ENCODE measurements at regions not wholly inside any gene's neighbourhood (a gene's known extent, or its start where the extent isn't known, plus 50 kb on each side); places are given as distances from the start of the nearest gene placed in this dataset.

DNA sequence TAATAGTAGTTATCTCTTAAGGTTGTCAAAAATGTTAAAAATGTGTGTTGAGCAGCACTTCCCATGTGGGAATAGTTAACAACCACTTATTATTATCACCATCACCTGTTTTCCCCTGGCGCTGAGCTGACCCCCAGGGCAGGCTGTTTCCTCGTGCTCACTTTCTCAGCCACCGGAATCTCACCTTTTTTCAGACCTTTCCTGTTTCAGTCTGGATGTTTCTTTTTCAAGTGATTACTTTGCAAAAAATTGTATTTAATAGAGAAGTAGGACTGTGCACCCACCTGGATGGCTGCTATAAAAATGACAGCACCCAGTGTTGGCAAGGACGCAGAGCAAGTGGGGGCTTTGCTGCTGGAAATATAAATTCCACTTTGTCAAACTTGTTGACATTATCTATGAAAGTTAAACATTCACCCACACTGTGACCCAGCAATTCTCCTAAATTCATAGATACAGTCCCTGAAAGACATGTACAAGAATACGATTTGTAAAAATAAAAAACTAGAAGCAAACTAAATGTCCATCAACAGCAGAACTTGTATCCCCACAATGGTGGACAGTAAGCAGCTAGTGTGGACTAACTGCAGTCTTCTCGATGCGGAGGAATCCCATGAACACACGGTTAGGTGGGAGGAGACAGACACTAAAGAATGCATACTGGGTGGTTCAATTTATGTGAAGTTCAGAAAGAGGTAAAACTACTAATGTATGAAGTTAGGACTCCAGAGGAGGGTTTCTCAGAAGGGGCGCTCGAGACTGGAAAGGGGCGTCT lies 66.5 kb downstream of the SOWAHC start:
- H3K4me1 ChIP-seq (ENCODE audit: control insufficient read depth, insufficient read depth, low read length, poor library complexity, severe bottlenecking), result peaks cover 27% of the 10 kb centered on the region
- WGBS, 2 experiments (ENCODE audit: insufficient coverage in 2 of 2), result 90 to 96% methylated on average over 8 to 9 of the region's 11 CpGs

DNA sequence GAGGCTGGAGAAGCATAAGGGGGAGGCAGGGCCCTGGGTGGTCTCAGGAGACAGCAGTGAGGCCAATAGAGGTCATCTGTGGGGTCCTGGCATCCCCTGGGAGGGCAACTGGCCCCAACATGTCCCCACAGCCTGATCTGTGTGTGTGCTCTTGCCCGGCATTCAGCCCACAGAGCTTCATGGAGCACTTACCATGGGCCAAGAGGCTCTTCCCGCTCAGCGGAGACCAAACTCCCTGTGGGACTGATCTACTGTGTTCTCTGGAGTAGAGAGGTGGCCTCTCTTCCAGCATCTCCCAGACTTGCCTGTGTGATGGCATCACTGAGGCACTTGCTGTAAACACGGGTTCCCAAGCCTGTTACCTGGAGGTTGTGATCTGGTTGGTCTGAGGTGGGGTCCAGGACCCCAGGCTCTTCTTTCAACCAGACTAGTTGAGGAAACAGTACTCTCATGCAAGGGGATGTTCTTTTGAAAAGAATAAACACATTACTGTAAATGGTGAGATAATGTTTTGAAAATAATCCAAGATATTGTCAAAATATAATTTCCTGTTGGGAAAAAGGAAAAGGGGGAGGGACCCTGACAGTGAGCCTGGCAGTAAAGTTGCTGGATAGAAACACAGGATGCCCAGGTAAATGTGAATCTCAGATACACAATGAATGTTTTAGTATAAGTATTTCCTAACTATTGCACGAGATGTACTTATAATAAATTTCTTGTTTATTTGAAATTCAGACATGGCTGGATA lies 67.6 kb downstream of the SOWAHC start:
- Histone ChIP-seq H3K27ac (ENCODE audit: low read depth, low read length, severe bottlenecking) (no peak overlapping the region), H3K4me1 (ENCODE audit: control insufficient read depth, insufficient read depth, low read length, poor library complexity, severe bottlenecking) (peaks cover 18% of the 10 kb centered on the region), H3K9me3 (ENCODE audit: control insufficient read depth, low read length) (no peaks in the 10 kb centered on the region), H3K36me3 (ENCODE audit: control insufficient read depth, insufficient read depth, low read length) (no peaks in the 10 kb centered on the region), H3K4me3 (ENCODE audit: extremely low read depth, insufficient read depth, low read length, poor library complexity, severe bottlenecking) (no peak overlapping the region)
- WGBS, 2 experiments (ENCODE audit: insufficient coverage in 2 of 2), result 60 to 100% methylated on average over 1 to 3 of the region's 5 CpGs

More for the DNA sequence above, 66.5 kb downstream of the SOWAHC start:
- Histone ChIP-seq H3K27ac (ENCODE audit: low read depth, low read length, severe bottlenecking) (no peak overlapping the region), H3K9me3 (ENCODE audit: control insufficient read depth, low read length) (no peaks in the 10 kb centered on the region), H3K4me3 (ENCODE audit: extremely low read depth, insufficient read depth, low read length, poor library complexity, severe bottlenecking) (no peak overlapping the region), H3K36me3 (ENCODE audit: control insufficient read depth, insufficient read depth, low read length) (no peaks in the 10 kb centered on the region)

DNA sequence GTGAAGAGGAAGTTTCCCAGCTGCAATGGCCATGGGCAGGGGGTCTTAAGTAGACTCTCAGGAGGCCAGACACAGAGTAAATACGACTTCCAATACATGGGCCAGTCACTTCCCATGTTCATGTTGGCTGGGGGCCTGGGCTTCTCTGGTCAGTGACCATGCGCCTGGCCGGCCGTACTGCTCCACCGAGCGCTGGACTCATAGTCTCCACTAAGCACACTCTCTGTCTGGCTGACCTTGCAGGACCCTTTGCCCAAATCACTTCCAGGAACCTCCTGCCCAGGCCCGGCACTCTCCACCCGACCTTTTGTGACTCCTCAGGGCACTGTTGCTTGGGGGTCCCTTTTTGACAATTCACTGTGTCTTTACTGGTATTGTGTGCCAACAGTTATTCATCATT lies 69.3 kb downstream of the SOWAHC start:
- 91 to 95% methylated on average over 7 to 8 of the region's 8 CpGs for WGBS, 2 experiments (ENCODE audit: insufficient coverage in 2 of 2)

DNA sequence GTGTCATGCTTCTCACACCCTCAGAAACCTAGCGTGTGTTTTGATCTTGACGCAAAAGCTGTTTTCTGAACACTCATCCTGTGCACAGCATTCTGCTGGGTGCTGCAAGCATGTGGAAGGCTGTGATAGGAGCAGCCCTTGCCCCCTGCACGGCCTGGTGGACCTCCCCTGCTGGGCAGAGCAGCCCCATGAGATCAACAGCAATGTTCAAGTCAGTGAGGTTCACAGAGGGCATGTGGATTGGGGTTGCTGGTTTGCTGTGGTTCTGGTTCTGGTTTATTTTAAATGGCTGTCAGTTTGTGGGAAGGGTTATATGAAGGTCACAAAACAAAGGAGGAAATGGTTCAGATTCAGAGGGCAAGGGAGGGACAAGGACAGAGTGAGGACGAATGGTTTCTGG lies 71.3 kb downstream of the SOWAHC start:
- H3K4me1 ChIP-seq (ENCODE audit: control insufficient read depth, insufficient read depth, low read length, poor library complexity, severe bottlenecking), result peaks cover 3% of the 10 kb centered on the region
- H3K4me3 ChIP-seq (ENCODE audit: extremely low read depth, insufficient read depth, low read length, poor library complexity, severe bottlenecking), result no peak overlapping the region
- WGBS, 2 experiments (ENCODE audit: insufficient coverage in 2 of 2), result 90 to 100% methylated on average over 2 to 3 of the region's 4 CpGs
- no peaks in the 10 kb centered on the region for H3K9me3 ChIP-seq (ENCODE audit: control insufficient read depth, low read length)
- H3K36me3 ChIP-seq (ENCODE audit: control insufficient read depth, insufficient read depth, low read length), result no peaks in the 10 kb centered on the region
- H3K27ac ChIP-seq (ENCODE audit: low read depth, low read length, severe bottlenecking), result no peak overlapping the region

More for the DNA sequence above, 69.3 kb downstream of the SOWAHC start:
- Histone ChIP-seq H3K4me3 (ENCODE audit: extremely low read depth, insufficient read depth, low read length, poor library complexity, severe bottlenecking) (no peak overlapping the region), H3K27ac (ENCODE audit: low read depth, low read length, severe bottlenecking) (no peak overlapping the region), H3K9me3 (ENCODE audit: control insufficient read depth, low read length) (no peaks in the 10 kb centered on the region), H3K4me1 (ENCODE audit: control insufficient read depth, insufficient read depth, low read length, poor library complexity, severe bottlenecking) (peaks cover 10% of the 10 kb centered on the region), H3K36me3 (ENCODE audit: control insufficient read depth, insufficient read depth, low read length) (no peaks in the 10 kb centered on the region)

DNA sequence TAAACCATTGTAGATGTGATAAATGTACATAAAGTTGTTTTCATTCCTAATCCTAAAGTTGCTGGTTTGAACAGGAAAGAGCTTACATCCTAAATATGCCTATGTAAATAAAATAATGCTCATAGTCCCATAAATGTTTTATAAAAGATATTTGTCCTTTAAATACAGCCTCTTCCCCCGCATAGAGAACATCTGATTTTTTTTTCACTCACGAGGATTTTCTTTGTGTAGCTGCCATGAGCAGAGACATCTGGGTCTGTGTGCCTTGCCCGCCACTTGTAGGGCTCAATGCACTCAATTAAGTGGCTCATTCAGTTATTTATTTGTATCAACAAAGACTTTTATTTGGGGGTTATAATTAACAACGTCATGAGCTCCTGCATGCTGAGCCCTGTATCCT lies 72.8 kb downstream of the SOWAHC start:
- Histone ChIP-seq H3K4me1 (ENCODE audit: control insufficient read depth, insufficient read depth, low read length, poor library complexity, severe bottlenecking) (peaks cover 11% of the 10 kb centered on the region), H3K36me3 (ENCODE audit: control insufficient read depth, insufficient read depth, low read length) (no peaks in the 10 kb centered on the region), H3K4me3 (ENCODE audit: extremely low read depth, insufficient read depth, low read length, poor library complexity, severe bottlenecking) (no peak overlapping the region), H3K27ac (ENCODE audit: low read depth, low read length, severe bottlenecking) (peak overlapping the region; percentile 23), H3K9me3 (ENCODE audit: control insufficient read depth, low read length) (no peaks in the 10 kb centered on the region)
- WGBS, 2 experiments (ENCODE audit: insufficient coverage in 2 of 2), result 94 to 100% methylated on average over 1 to 2 of the region's 4 CpGs

DNA sequence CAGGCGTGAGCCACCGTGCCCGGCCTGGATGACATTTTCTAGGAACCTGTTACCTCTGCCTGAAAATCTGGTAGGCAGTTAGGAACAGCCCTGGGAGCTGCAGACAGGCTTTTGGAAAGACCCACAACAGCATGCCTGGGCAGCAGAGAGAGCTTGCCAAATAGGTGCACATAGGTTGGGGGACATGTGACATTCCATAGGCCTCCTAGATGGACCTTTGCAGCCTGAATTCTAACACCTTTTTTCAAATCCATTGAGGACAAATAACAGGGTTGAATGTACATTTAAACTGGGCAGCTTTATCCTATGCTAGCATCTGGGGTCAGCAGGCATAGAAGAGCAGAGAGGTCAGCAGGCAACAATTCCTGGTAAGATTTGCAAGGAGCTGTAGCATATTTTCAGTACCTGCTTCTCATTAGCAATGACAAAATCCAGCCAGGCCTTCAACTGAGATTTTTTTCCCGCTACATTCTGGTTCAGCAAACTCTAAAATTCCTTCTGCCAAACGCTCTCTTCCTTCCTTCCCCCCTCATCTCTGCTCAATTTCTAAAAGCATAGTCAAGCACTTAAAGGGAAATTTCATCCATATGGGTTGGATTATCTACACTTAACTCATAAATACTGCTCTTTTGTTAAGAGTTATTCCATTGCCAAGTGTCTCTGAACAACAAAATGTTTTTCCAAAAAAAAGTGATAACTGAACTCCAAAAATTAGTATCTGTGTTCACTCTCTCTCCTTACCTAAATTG lies 75.2 kb downstream of the SOWAHC start:
- Histone ChIP-seq H3K4me3 (ENCODE audit: extremely low read depth, insufficient read depth, low read length, poor library complexity, severe bottlenecking) (no peak overlapping the region), H3K4me1 (ENCODE audit: control insufficient read depth, insufficient read depth, low read length, poor library complexity, severe bottlenecking) (peaks cover 23% of the 10 kb centered on the region), H3K9me3 (ENCODE audit: control insufficient read depth, low read length) (no peaks in the 10 kb centered on the region), H3K36me3 (ENCODE audit: control insufficient read depth, insufficient read depth, low read length) (no peaks in the 10 kb centered on the region), H3K27ac (ENCODE audit: low read depth, low read length, severe bottlenecking) (no peak overlapping the region)
- 85% methylated on average over 4 to 5 of the region's 5 CpGs for WGBS, 2 experiments (ENCODE audit: insufficient coverage in 2 of 2)

DNA sequence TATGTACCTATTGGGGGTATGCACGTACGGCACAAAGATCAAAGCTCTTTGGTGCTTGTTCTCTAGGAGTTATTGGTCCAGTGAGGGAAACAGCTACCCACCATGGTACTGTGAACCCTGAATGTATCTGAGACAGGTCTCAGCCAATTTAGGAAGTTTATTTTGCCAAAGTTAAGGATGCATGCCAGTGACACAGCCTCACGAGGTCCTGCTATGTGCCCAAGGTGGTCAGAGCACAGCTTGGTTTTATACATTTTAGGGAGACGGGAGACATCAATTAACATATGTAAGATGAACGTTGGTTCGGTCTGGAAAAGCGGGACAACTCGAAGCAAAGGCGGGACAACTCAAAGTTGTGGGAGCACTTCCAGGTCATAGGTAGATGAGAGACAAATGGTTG lies 75.8 kb downstream of the SOWAHC start:
- Histone ChIP-seq H3K9me3 (ENCODE audit: control insufficient read depth, low read length) (no peaks in the 10 kb centered on the region), H3K4me1 (ENCODE audit: control insufficient read depth, insufficient read depth, low read length, poor library complexity, severe bottlenecking) (peaks cover 23% of the 10 kb centered on the region), H3K4me3 (ENCODE audit: extremely low read depth, insufficient read depth, low read length, poor library complexity, severe bottlenecking) (no peak overlapping the region), H3K27ac (ENCODE audit: low read depth, low read length, severe bottlenecking) (no peak overlapping the region), H3K36me3 (ENCODE audit: control insufficient read depth, insufficient read depth, low read length) (no peaks in the 10 kb centered on the region)
- WGBS, 2 experiments (ENCODE audit: insufficient coverage in 2 of 2), result 88 to 97% methylated on average over 9 of the region's 9 CpGs

DNA sequence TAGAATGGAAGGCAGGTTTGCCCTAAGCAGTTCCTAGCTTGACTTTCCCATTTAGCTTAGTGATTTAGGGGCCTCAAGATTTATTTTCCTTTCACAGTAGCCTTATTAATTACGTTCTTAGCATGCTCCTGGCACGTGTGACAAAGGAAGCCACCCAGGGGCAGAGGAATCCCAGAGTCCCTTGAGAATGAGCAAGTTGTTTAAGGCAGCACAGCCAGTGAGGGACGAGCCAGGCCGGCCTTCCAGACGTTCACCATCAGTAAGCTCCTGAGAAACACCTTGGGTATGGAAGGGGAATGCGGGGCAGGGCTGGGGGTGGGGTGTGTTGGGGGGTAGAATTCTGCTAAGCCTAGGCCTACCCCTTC lies 76.3 kb downstream of the SOWAHC start:
- Histone ChIP-seq H3K4me3 (ENCODE audit: extremely low read depth, insufficient read depth, low read length, poor library complexity, severe bottlenecking) (no peak overlapping the region), H3K4me1 (ENCODE audit: control insufficient read depth, insufficient read depth, low read length, poor library complexity, severe bottlenecking) (peaks cover 20% of the 10 kb centered on the region), H3K36me3 (ENCODE audit: control insufficient read depth, insufficient read depth, low read length) (no peaks in the 10 kb centered on the region), H3K27ac (ENCODE audit: low read depth, low read length, severe bottlenecking) (no peak overlapping the region), H3K9me3 (ENCODE audit: control insufficient read depth, low read length) (no peaks in the 10 kb centered on the region)
- 84 to 89% methylated on average over 2 to 5 of the region's 6 CpGs for WGBS, 2 experiments (ENCODE audit: insufficient coverage in 2 of 2)

DNA sequence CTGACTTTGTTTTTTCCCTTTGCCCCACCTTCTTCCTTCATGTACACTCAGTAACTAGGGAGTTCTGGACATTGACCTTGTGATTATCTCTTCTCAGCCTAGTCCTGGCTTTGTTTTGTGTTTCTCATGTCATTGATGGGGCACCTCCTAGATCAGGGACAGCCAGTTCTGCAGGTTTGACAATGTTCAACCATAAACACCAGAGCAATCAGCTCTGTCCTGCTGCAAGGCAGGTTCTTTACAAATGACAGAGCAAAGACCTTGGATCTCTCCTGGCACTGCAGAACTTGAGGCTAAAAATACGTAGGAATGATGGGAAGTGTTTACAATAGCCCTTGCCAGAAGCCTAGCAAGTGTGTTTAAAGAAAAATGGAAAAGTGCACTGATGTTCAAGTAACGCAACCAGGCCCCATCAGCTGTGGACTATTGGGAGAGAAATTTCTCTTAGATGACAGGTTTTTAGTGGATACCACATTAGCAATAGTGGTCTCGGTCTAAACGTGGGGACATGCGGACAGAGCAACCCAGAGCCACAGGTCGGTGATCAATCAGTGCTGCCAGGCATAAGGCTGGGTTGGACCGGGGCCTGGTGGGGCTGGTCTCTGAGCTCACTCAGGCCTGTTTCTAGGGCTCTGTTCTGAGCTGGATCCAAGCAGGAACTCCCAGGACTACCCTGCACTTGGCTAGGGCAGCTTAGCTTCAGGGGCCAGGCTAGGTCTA lies 76.8 kb downstream of the SOWAHC start:
- Histone ChIP-seq H3K9me3 (ENCODE audit: control insufficient read depth, low read length) (no peaks in the 10 kb centered on the region), H3K4me1 (ENCODE audit: control insufficient read depth, insufficient read depth, low read length, poor library complexity, severe bottlenecking) (peaks cover 19% of the 10 kb centered on the region), H3K27ac (ENCODE audit: low read depth, low read length, severe bottlenecking) (peak overlapping the region; percentile 52), H3K36me3 (ENCODE audit: control insufficient read depth, insufficient read depth, low read length) (no peaks in the 10 kb centered on the region), H3K4me3 (ENCODE audit: extremely low read depth, insufficient read depth, low read length, poor library complexity, severe bottlenecking) (no peak overlapping the region)
- 79 to 81% methylated on average over 7 of the region's 7 CpGs for WGBS, 2 experiments (ENCODE audit: insufficient coverage in 2 of 2)

DNA sequence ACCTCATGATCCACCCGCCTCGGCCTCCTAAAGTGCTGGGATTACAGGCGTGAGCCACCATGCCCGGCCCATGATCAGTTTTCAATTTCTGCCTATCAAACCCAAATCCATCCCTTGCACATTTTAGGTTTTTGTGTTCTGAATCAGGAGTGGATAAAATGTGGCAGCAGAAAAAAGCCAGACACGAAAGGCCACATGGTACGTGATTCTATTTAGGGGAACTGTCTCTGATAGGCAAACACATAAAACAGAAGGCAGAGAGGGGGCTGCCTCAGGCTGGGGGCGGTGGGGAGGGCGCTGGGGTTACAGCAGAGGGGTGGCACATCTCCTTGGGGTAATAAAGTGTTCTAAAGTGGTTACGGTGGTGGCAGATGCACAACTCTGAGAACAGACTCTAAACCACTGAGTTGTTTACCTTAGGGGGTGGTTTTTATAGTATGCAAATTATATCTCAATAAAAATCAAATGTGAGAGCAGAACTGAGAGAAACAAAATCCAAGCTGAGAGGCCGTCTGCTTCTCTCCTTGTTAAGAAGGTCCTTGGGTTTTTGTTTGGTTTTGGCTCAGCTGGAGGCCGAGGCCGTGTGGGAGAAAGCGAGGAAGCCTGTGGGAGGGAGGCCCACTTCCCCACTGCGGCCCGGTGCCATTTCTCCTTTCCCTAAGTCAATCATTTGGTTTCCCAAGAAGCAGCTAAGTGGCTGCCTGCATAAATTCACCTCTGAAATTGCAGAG lies 78.0 kb downstream of the SOWAHC start:
- Histone ChIP-seq H3K36me3 (ENCODE audit: control insufficient read depth, insufficient read depth, low read length) (no peaks in the 10 kb centered on the region), H3K27ac (ENCODE audit: low read depth, low read length, severe bottlenecking) (no peak overlapping the region), H3K4me1 (ENCODE audit: control insufficient read depth, insufficient read depth, low read length, poor library complexity, severe bottlenecking) (peaks cover 19% of the 10 kb centered on the region), H3K4me3 (ENCODE audit: extremely low read depth, insufficient read depth, low read length, poor library complexity, severe bottlenecking) (no peak overlapping the region), H3K9me3 (ENCODE audit: control insufficient read depth, low read length) (no peaks in the 10 kb centered on the region)
- WGBS, 2 experiments (ENCODE audit: insufficient coverage in 2 of 2), result 78 to 85% methylated on average over 10 of the region's 15 CpGs

Data from mesodermal cell (in vitro differentiated cells).